Putamen (tissue), 1 donor: ENCODE measurements at regions not wholly inside any gene's neighbourhood (a gene's known extent, or its start where the extent isn't known, plus 50 kb on each side); places are given as distances from the start of the nearest gene placed in this dataset.
A peak's percentile ranks its signal among the peaks of the same experiment; 100 is the strongest.
"Not testable (repeated sequence)": the region's sequence is repeated elsewhere in the genome, so short reads cannot be mapped to it uniquely, and the experiment has no call there.

ENCODE experiments used
- DNase-seq: peaks from one replicate; pipeline ENCODE4 v3.0.0-alpha.2; 2016; ENCODE audit warnings: low spot score

DNA sequence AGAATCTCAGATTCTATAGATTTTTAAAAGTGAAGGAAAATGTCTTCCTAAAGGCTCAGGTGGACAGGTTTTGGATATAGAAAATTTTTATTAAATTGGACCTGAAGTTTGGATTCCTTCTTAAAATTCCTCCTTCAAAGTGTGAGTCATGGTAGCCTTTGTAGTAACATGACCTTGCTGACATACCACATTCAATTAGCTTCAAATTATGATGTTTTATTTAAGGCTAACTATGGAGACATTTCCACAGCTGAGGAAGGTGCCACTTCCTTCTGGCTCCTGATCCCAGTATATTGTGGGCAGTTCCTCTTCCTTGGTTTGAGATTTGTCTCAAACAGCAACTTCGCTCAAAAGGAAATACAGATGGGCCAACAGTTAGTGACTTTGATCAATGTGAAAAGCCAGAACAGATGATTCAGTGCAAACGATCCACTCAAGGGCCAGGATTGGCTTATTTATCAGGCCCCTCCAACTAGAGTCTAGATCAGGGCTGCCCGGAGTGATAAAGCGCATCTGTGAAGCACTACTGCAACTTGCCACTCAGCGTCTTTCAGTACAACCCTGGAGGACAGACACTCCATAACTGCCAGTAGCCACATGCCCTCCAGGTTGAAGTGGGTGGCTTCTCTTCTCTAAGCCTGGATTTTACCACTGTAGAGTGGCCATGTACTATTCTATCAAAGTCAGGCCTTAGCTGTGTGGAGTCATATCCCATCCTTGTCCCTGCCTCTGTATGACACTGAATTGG lies 573.5 kb downstream of the KIF20B start:
- no peak for DNase-seq

DNA sequence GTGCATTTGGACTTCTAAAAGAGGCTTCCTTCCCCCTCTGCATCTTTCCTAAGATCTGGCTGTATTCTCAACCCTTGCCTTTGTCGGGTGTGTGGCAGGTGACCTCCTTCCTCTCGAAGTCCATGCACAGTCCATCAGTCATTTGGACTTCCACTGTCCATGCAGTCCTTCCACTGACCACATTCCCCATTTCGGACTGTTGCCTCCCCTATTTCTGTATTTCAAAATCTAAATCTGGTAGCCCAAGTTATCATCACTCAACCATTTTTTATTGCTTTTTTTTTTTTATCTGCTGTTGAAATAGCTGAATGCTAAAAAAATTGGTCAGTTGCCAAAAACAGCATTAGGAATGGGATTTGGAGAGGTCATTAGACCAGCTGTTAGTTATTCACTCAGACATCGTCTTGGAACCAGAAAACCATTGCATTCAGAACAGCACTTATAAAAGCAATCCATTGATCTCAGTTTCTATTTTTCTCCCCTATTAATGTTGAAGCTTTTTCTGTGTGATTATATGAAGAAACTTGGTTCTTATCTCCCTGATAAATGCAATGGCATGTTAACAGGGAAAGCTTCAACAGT lies 575.6 kb downstream of the KIF20B start:
- DNase-seq, result no peak

DNA sequence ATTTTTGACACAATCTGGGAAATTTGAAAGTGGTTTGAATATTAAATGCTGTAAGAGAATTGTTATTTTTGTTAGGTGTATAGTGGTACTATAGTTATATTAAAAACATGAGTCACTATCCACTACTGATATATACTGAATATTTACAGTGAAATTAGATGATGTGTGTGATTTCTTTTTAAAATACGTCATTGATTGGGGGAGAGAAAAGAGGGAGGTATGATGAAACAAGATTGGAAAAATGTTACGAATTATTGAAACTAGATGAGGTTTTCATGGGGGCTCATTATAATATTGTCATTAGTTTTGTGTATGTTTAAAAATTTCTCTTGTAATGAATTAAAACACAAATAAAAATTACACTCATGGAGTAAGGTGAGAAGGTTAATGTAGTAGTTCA lies 571.4 kb downstream of the HTR7 start:
- DNase-seq, result no peak

DNA sequence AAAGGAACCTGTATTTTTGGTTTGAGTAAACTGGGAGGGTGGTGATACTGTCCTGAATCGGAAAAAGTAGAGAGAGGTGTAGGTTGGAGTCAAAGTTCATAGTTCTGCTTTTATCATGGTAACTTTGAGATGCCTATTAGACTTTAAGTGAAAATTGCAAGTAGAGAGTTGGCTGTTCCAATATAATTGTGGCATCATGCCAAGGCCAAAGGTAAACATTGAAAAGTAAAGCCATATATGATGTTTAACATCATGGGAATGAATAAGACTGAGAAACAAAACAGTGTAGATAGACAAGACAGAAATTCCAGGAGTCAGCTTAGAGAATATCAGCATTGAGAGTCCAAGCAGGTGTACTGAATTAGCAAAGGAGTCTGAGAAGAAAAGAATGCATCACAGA lies 570.9 kb downstream of the HTR7 start:
- DNase-seq, result no peak

DNA sequence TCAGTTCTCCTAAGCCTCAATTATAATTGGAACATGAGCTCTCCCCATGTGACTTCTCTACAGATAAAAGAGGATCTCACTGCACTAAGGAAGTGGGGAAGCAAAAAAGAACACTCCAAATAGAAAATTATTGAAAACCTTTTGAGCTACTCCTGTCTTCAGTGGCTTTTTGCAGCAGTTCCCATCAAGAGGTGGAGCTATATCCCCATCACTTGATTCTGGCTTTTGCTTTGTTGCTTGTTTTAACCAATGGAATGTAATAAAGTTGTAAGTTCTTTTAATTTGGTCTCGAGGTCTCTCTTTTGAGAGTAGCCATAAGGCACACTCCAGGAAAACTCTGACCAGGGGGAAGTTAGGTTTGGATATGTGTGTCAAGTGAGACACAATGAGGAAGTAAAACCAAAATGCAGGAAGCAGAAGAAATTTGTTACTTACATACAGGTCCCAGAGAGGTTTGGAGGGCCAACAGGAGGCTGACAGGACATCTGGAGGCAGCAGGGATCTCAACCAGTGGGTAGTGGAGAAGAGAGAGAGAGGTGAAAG lies 569.4 kb downstream of the HTR7 start:
- DNase-seq, result peak; percentile 32

DNA sequence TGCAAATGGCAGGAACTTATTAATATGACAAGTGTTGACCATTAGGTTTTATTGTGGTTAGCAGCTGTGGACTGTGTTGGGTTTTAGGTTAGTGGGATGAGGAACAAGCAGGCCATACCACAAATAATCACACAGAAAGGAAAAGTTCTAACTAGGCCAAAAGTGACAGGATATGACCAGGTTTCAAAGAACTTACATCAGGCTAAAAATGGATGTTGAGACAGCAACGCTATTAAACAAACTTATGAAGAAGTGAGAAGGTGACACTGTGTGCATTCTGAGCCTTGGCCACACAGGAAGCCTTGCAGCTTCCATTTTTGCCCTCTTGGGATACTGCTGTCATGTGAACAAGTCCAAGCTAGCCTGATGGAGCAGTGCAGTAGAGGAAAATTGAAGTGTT lies 568.8 kb downstream of the HTR7 start:
- no peak for DNase-seq

DNA sequence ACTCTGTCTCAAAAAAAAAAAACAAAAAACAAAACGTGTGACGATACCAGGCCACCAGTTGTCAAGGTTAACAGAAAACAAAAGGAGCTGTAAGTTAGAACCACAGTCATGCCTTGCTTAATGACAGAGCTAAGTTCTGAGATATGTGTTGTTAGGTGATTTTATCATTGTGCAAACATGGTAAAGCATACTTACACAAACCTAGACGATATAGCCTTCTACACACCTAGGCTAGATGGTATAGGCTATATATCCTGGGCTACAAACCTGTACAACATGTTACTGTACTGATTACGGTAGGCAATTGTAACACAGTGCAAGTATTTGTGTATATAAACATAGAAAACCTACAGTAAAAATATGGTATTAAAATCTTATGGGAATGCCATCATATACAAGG lies 564.2 kb downstream of the HTR7 start:
- DNase-seq, result no peak

DNA sequence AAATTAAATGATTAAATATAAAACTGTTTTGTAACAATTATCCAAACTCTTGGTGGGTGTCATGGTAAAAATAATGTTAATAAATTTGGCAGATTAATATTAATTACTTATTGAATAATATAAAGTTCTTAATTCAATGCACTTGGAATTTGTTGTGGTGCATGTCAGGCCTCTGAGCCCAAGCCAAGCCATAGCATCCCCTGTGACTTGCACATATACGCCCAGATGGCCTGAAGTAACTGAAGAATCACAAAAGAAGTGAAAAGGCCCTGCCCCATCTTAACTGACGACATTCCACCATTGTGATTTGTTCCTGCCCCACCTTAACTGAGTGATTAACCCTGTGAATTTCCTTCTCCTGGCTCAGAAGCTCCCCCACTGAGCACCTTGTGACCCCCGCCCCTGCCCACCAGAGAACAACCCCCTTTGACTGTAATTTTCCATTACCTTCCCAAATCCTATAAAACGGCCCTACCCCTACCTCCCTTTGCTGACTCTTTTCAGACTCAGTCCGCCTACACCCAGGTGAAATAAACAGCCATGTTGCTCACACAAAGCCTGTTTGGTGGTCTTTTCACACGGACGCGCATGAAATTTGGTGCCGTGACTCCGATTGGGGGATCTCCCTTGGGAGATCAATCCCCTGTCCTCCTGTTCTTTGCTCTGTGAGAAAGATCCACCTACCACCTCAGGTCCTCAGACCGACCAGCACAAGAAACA lies 562.9 kb downstream of the HTR7 start:
- not testable (repeated sequence) for DNase-seq

DNA sequence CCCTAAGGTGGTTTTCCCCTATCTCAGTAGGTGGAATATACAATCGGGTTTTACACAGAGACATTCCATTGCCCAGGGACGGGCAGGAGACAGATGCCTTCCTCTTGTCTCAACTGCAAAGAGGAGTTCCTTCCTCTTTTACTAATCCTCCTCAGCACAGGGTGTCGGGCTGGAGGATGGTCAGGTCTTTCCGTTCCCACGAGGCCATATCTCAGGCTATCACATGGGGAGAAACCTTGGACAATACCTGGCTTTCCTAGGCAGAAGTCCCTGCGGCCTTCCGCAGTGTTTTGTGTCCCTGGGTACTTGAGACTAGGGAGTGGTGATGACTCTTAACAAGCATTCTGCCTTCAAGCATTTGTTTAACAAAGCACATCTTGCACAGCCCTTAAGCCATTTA lies 555.8 kb downstream of the HTR7 start:
- DNase-seq, result not testable (repeated sequence)

DNA sequence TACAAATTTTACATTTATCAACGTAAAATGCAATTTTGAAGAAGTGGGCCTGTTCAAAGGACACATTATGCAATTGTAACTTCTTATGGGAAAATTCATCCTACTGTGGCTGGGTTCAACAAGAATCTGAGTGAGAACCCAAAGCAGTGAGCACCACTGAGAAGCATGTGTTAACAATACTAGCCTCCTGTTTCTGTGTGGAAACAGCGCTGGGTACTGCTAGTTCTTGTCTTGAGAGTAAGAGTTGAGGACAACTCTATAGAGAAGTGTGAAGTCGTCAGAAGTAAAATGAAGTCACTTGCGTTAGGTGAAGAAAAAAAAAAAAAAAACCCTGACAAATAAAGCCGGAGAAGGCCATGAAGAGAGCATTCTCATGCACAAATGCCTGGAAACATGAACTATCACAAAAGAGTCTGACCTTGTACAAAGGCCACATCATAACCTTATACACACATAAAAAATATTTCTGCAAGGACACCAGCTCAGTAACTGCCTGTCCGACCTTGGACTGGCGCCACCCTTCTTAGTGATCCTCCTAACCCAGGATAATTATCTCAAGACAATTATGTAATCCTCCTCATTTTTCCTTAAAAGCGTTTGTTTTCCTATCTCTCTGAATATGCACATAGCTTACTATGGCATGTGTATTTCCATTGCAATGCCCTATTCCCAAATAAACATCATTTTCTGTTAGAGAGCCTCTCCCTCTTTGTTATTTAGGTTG lies 554.9 kb downstream of the HTR7 start:
- no peak for DNase-seq

DNA sequence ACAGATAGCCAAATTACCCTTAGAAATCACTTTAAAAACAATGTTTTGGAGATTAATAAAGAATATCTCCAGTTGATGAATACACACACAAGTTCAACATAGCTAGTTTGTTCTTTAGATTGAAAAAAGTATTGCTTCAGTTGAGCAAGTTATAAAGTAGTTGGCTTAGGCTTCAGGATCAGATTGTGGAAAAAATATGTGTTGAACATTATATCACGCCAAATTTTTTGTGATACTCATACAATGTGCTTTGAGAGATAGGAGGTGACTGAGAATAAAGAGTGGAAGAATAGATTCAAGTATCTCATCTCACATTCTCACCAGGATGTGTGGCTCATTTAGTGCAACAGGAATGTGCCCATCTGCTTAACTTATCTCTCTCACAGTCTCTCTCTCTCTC lies 553.3 kb downstream of the HTR7 start:
- no peak for DNase-seq

DNA sequence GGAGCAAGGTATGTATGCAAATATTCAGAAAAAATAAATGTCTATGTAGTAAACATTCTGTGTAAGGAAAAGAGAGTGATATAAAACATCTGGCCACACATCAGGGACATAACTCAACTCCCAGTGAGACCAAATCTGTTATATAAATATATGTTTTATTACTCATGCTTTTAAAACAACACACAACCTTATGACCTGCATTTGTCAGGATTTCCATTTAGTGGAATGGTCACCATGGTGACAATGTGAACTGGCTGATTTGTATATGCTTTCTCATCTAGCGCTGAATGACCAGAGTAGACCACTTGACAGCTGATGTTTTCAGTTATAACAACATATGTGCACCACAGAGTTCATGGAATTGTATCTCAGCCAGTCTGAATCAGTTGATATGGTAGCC lies 551.7 kb downstream of the HTR7 start:
- no peak for DNase-seq

DNA sequence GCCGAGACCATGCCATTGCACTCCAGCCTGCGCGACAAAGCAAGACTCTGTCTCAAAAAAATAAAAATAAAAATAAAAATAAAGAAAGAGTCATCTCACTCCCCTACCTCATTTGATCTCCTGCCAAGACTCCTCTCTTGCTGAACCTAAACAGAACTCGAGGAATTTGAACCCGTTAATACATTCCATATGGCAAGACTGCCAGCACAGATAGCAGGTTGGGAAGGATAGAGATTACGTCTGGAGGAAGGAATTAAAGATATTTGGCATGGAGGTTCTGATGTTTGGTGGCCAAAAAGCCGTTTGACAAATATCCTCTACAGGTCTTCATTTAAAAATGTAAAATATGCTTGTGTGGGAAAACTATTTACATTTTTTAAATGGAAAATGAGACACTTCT lies 549.6 kb downstream of the HTR7 start:
- no peak for DNase-seq

DNA sequence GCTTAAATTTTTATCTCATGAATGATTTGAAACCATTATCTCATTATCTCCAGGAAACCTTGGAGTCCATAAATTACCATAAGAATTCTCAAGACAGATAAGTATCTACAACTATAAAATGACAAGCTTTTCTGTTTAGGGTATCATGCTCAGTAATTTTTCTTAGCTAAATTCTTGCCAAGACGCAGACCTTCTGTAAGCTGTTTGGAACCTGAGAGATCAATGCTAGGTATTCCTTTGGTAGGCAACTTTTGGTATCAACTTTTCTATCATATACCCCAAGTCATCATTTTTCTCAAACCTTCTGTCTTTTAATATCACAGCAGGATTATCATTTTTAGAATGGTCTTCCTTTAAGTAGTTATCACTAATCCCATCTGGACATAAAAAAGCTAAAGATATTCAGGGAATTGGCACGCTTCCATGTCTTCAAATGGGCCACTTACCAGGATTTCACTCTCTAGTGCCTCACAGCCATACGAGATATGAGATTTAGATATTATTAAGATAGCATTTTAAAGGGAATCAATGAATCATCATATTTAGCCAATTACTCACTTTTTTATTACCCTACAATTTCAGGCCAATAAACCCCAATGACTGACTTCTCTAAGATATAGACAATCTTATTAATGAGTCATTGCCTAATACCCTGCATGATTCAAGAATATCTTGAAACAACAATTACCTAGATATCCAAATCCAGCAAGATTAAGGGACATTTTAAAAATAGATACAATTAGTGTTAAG lies 544.1 kb downstream of the HTR7 start:
- DNase-seq, result no peak

DNA sequence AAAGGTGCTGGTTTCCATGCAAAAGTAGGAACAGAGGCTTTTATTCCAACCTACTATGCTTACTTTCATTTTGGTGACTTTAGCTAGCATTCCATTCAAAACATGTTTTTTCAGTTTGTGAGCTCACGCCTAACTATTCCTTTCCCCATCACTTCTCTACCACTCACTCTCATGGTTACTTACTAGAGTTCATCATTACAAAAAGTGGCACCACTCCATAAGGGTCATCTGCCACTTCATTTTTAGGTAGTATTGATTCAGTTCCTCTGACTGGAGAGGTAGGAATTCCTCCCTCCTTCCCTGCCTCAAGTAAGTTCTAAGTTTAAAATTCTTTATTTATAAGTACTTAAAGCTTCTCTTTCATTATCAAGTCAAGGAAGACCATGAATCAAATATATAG lies 543.1 kb downstream of the HTR7 start:
- DNase-seq, result no peak

DNA sequence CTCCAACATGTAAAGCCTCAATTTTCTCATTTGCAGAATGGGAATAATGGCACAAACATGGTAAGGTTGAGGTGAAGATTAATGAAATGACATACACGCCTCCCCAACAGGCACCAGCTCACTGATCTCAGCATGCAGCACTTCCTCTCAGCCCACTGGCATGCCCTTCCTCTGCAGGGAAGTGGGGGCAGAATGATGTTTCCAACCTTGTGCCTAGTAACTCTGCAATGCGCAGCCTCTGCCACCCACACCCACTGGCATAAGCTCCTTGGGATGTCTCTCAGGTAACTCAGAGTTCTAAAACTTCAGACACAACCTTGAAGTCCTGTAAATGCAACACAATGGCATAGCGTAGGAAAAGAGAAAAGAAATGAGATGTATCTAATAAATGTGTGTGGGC lies 540.7 kb downstream of the HTR7 start:
- DNase-seq, result peak; percentile 64

DNA sequence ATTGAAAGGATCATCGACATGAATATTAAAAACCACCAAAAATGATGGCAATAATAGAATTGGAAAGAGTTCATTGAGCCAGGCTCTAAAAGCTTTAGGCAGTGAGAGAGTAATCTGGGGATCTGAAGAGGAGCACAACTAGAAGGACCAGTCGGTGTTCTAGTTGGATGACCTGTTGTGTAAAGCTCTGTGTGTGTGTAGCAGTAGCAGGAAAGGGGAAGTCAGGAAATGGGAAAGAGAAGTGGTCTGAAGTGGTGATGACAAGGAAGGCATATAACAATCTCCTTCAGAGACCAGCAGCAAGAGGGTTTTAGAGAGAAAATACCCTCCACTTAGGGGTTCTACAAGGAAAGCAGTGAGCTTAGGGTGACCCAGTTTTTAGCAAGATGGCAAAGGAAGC lies 539.2 kb downstream of the HTR7 start:
- no peak for DNase-seq

DNA sequence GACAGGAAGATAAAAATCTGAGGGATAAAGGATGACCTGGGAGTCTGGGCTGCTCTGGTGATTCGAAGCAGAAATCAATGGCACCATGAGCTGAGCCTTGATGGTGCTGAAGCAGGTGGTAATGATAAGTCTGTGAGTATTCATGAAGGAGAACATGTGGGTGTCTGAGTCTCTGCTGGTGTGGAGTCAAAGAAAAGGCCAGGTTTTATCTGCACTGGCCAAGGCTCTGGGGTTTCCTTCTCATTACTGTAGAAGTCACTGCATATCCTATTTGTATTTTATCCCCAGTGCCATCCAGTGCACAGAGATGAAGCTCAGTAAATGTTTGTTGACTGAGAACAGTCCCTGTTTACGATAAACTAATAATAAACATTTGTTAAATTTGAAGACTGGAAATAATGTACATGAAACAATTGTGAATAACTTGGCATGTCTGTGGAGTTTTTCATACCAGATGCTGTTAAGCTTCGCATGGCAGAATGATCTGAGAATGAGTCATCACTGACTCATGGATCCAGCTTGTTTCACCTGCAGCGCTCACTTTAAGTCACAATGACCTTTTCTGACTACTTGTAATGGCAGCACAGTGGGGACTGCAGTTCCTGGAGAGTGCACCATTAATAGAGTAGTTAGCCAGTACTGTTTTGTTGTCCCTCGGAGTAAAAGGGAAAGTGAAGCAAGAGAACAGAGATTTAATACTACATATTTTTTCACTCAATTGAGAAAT lies 538.5 kb downstream of the HTR7 start:
- DNase-seq, result peak; percentile 46

DNA sequence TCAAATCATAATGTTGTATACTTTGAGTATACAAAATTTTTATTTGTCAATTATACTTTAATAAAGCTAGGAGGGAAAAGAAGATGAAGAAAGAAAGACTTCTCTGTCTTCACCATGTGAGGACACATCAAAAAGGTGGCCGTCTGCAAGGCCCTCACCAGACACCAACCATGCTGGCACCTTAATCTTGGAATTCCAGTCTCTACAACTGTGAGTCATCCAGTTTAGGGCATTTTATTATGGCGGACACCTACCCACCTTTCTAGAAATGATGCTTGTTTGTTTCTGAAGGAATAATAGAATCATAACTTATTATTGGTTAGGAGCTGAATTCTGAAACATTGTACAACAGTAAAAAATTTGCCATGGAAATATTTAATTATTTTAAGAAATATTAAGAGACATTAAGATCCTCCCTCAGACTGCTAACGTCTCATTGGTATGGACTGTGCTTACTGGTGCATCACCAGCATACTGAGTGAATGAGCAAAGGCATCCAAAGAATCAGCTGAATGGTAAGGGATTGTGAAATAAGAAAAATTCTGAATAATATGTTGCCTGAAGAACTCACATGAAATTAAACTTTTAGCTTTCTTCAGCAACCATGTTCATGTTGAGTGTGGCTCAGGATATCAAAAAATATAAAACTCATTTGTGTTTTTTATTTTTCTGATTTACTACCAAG lies 536.6 kb downstream of the HTR7 start:
- DNase-seq, result no peak

DNA sequence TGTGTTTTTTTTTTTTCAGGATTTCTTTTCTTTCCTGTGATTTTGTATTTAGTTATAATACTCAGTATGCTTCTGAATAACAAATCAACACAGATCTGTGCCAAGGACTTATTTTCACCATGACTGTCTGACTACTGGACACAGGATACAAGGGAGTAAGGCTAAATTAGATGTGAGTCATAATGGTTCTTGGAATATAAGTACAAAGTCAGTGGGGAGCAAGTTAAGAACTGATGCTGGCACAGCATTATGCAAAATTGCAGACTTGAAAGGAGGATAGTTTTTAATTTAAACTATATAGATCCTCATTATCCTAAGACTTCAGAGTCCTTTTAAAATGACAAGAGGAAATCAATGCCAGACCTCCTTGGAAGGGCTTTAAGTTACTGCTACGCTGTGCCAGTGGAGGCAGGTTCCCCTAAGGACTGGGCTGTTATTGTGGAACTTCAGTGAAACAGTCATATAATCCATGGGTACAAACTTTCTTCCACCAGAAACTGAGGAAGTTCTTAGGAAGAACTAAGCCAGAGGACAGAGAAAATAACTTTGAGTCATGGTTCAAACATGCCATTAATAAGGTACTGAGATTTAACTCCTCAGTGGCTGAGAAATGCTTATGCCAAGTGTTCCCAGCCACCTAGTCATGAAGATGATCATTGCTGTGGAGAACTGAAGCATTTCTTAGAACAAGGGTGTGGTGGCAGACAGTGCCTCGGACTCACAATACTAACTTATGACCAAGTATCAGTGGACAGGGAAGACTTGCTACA lies 531.2 kb downstream of the HTR7 start:
- DNase-seq, result no peak
